ENCODE measurements at regions not wholly inside any gene's neighbourhood (a gene's known extent, or its start where the extent isn't known, plus 50 kb on each side); places are given as distances from the start of the nearest gene placed in this dataset.

GRCh38 chr6:71114986-71115385 is 158.1 kb upstream of the B3GAT2 start:
- DNase-seq (ENCODE audit: low read depth in 4 of 4, low spot score in 3 of 4), result no peak

GRCh38 chr6:71119560-71119959 is 162.7 kb upstream of the B3GAT2 start:
- no peak for DNase-seq (ENCODE audit: low read depth in 4 of 4, low spot score in 3 of 4)

GRCh38 chr6:71123051-71123450 is 165.6 kb upstream of the OGFRL1 start:
- DNase-seq (ENCODE audit: low read depth in 4 of 4, low spot score in 3 of 4), result no peak

- DNase-seq (ENCODE audit: low read depth in 4 of 4, low spot score in 3 of 4), result no peak
Observed at GRCh38 chr6:71124340-71124739, 164.3 kb upstream of the OGFRL1 start.

- DNase-seq (ENCODE audit: low read depth in 4 of 4, low spot score in 3 of 4), result no peak
Observed at GRCh38 chr6:71125216-71125615, 163.4 kb upstream of the OGFRL1 start.

GRCh38 chr6:71126506-71126905 is 162.1 kb upstream of the OGFRL1 start:
- DNase-seq (ENCODE audit: low read depth in 4 of 4, low spot score in 3 of 4), result no peak

GRCh38 chr6:71127374-71127773 is 161.2 kb upstream of the OGFRL1 start:
- no peak for DNase-seq (ENCODE audit: low read depth in 4 of 4, low spot score in 3 of 4)

- no peak for DNase-seq (ENCODE audit: low read depth in 4 of 4, low spot score in 3 of 4)
Observed at GRCh38 chr6:71130277-71130676, 158.3 kb upstream of the OGFRL1 start.

GRCh38 chr6:71134929-71135642 is 153.5 kb upstream of the OGFRL1 start:
- DNase-seq (ENCODE audit: low read depth in 4 of 4, low spot score in 3 of 4), result no peak

GRCh38 chr6:71137973-71138372 is 150.6 kb upstream of the OGFRL1 start:
- DNase-seq (ENCODE audit: low read depth in 4 of 4, low spot score in 3 of 4), result no peak

GRCh38 chr6:71138376-71138775 is 150.2 kb upstream of the OGFRL1 start:
- no peak for DNase-seq (ENCODE audit: low read depth in 4 of 4, low spot score in 3 of 4)

GRCh38 chr6:71139249-71139648 is 149.4 kb upstream of the OGFRL1 start:
- DNase-seq (ENCODE audit: low read depth in 4 of 4, low spot score in 3 of 4), result no peak

- DNase-seq (ENCODE audit: low read depth in 4 of 4, low spot score in 3 of 4), result no peak
Observed at GRCh38 chr6:71153755-71154325, 134.8 kb upstream of the OGFRL1 start.

- DNase-seq (ENCODE audit: low read depth in 4 of 4, low spot score in 3 of 4), result no peak
Observed at GRCh38 chr6:71157345-71157744, 131.3 kb upstream of the OGFRL1 start.

GRCh38 chr6:71164890-71165289 is 123.7 kb upstream of the OGFRL1 start:
- no peak for DNase-seq (ENCODE audit: low read depth in 4 of 4, low spot score in 3 of 4)

GRCh38 chr6:71168233-71168765 is 120.3 kb upstream of the OGFRL1 start:
- DNase-seq (ENCODE audit: low read depth in 4 of 4, low spot score in 3 of 4), result no peak

- DNase-seq (ENCODE audit: low read depth in 4 of 4, low spot score in 3 of 4), result no peak
Observed at GRCh38 chr6:71171497-71172070, 117.0 kb upstream of the OGFRL1 start.

GRCh38 chr6:71179249-71179885 is 109.2 kb upstream of the OGFRL1 start:
- no peak for DNase-seq (ENCODE audit: low read depth in 4 of 4, low spot score in 3 of 4)

GRCh38 chr6:71181565-71181964 is 107.0 kb upstream of the OGFRL1 start:
- DNase-seq (ENCODE audit: low read depth in 4 of 4, low spot score in 3 of 4), result no peak

GRCh38 chr6:71187141-71187540 is 101.5 kb upstream of the OGFRL1 start:
- no peak for DNase-seq (ENCODE audit: low read depth in 4 of 4, low spot score in 3 of 4)

- DNase-seq (ENCODE audit: low read depth in 4 of 4, low spot score in 3 of 4), result peak in 1 of 4 donors; percentile 12
Observed at GRCh38 chr6:71190809-71191208, 97.8 kb upstream of the OGFRL1 start.

GRCh38 chr6:71194724-71195123 is 93.9 kb upstream of the OGFRL1 start:
- DNase-seq (ENCODE audit: low read depth in 4 of 4, low spot score in 3 of 4), result no peak

All from right renal pelvis (tissue), 4 donors.